ENCODE measurements at regions not wholly inside any gene's neighbourhood (a gene's known extent, or its start where the extent isn't known, plus 50 kb on each side); places are given as distances from the start of the nearest gene placed in this dataset.
"Not testable (repeated sequence)": the region's sequence is repeated elsewhere in the genome, so short reads cannot be mapped to it uniquely, and the experiment has no call there.

- dilution Hi-C loops (cut with MboI; ENCODE audit: extremely low pct_ligation_motif_present, low sequenced_read_pairs) (no loop called here), intact Hi-C loops (cut with micrococcal nuclease) (no loop called here)
- no peaks in the 10 kb centered on the region for H3K4me1 ChIP-seq (ENCODE audit: control insufficient read depth, extremely low read depth, insufficient read depth, low read length)
- BruUV-seq (replicated peaks) = no TSS peak
- H3K36me3 ChIP-seq (ENCODE audit: control insufficient read depth in 2 of 2, extremely low read depth in 1 of 2, insufficient read depth in 2 of 2, low read length in 2 of 2) = no peaks in the 10 kb centered on the region
- H3K9me3 ChIP-seq (replicated peaks; ENCODE audit: control insufficient read depth, insufficient read depth, low read length) = no peaks in the 10 kb centered on the region
- H3K4me3 ChIP-seq (replicated peaks in 1 of 3; ENCODE audit: insufficient read depth in 1 of 3, low read depth in 1 of 3, low read length in 3 of 3) = no peak overlapping the region
- H3K4me2 ChIP-seq (ENCODE audit: insufficient read depth, low read length) = no peak overlapping the region
- DNase-seq (ENCODE audit: low read depth, low spot score) (no peak), FAIRE-seq (no peak)
- H3K9me1 ChIP-seq (replicated peaks; ENCODE audit: control insufficient read depth, extremely low read depth, insufficient read depth, low read length) = no peaks in the 10 kb centered on the region
- H3K9ac ChIP-seq (replicated peaks; ENCODE audit: extremely low read depth, insufficient read depth, low read length) = no peak overlapping the region
- H4K20me1 ChIP-seq (replicated peaks; ENCODE audit: control insufficient read depth, extremely low read depth, insufficient read depth, low read length) = no peaks in the 10 kb centered on the region
- H3K27me3 ChIP-seq (ENCODE audit: control insufficient read depth in 2 of 2, insufficient read depth in 2 of 2, low read length in 2 of 2) = no peaks in the 10 kb centered on the region
- TF ChIP-seq EZH2 (IDR thresholded peaks at IDR 0.05; ENCODE audit: borderline replicate concordance, low read depth, low read length, severe bottlenecking) = no peak
- TF ChIP-seq MAX (IDR thresholded peaks at IDR 0.05; ENCODE audit: insufficient read depth, insufficient read length) = no peak
- no peak for TF ChIP-seq MYC (IDR thresholded peaks at IDR 0.05; ENCODE audit: low read depth, low read length)
- TF ChIP-seq CTCF (IDR thresholded peaks at IDR 0.05; ENCODE audit: extremely low read depth in 1 of 2, insufficient read depth in 1 of 2, low read depth in 1 of 2, low read length in 2 of 2) = no peak
- TF ChIP-seq POLR2A (IDR thresholded peaks at IDR 0.05; ENCODE audit: low read depth, low read length) = no peak
- TF ChIP-seq GATA2 (IDR thresholded peaks at IDR 0.05; ENCODE audit: insufficient read depth, insufficient read length, low read depth, low read length) = no peak
- no peak for TF ChIP-seq JUN (IDR thresholded peaks at IDR 0.05; ENCODE audit: borderline replicate concordance, insufficient read depth, insufficient read length, low read depth)
- TF ChIP-seq FOS (IDR thresholded peaks at IDR 0.05; ENCODE audit: borderline replicate concordance, insufficient read depth, low read length) = no peak
- TF ChIP-seq POLR2AphosphoS5 (IDR thresholded peaks at IDR 0.05; ENCODE audit: insufficient read depth, low read depth, low read length) = no peak
- CTCF ChIA-PET = no interaction called here
- H3K79me2 ChIP-seq (ENCODE audit: control insufficient read depth, insufficient read depth, low read length) = no peaks in the 10 kb centered on the region
- POLR2A ChIA-PET = no interaction called here
- no peak overlapping the region for H2AFZ ChIP-seq (ENCODE audit: low read depth, low read length)
- no peak overlapping the region for H3K27ac ChIP-seq (ENCODE audit: insufficient read depth, low read depth, low read length)
These were observed 115.9 kb upstream of the RAI2 start for GRCh38 chrX:17976955-17977354.

GRCh38 chrX:17975349-17975748 lies 114.3 kb upstream of the RAI2 start:
- H3K9ac ChIP-seq (replicated peaks; ENCODE audit: extremely low read depth, insufficient read depth, low read length); H3K4me2 ChIP-seq (ENCODE audit: insufficient read depth, low read length); dilution Hi-C loops (cut with MboI; ENCODE audit: extremely low pct_ligation_motif_present, low sequenced_read_pairs); H3K79me2 ChIP-seq (ENCODE audit: control insufficient read depth, insufficient read depth, low read length); CTCF ChIA-PET; H3K4me1 ChIP-seq (ENCODE audit: control insufficient read depth, extremely low read depth, insufficient read depth, low read length); H3K36me3 ChIP-seq (ENCODE audit: control insufficient read depth in 2 of 2, extremely low read depth in 1 of 2, insufficient read depth in 2 of 2, low read length in 2 of 2); FAIRE-seq; H3K9me1 ChIP-seq (replicated peaks; ENCODE audit: control insufficient read depth, extremely low read depth, insufficient read depth, low read length); POLR2A ChIA-PET; H3K27me3 ChIP-seq (ENCODE audit: control insufficient read depth in 2 of 2, insufficient read depth in 2 of 2, low read length in 2 of 2); BruUV-seq (replicated peaks); DNase-seq (ENCODE audit: low read depth, low spot score); H3K27ac ChIP-seq (ENCODE audit: insufficient read depth, low read depth, low read length); H4K20me1 ChIP-seq (replicated peaks; ENCODE audit: control insufficient read depth, extremely low read depth, insufficient read depth, low read length); H2AFZ ChIP-seq (ENCODE audit: low read depth, low read length); H3K9me3 ChIP-seq (replicated peaks; ENCODE audit: control insufficient read depth, insufficient read depth, low read length); intact Hi-C loops (cut with micrococcal nuclease); H3K4me3 ChIP-seq (replicated peaks in 1 of 3; ENCODE audit: insufficient read depth in 1 of 3, low read depth in 1 of 3, low read length in 3 of 3): not testable (repeated sequence)

All from endothelial cell of umbilical vein (primary cell).